Uterus (tissue), 3 donors: ENCODE measurements at regions not wholly inside any gene's neighbourhood (a gene's known extent, or its start where the extent isn't known, plus 50 kb on each side); places are given as distances from the start of the nearest gene placed in this dataset.

Source experiments
- DNase-seq, 2 donors: peaks; one replicate each; pipeline ENCODE4 v3.0.0-alpha.2; 2019 to 2020
- H3K27ac ChIP-seq, 2 donors: fragments of 200-600 bp; sonication (generic); 1 replicate in 1 of 2; 2 replicates in 1 of 2; pipeline ENCODE4 v1.5.1; 2016 to 2018
- H3K27me3 ChIP-seq, 2 donors: fragments of 200-600 bp; sonication (generic); one replicate each; pipeline ENCODE4 v1.5.1; 2018 to 2019; ENCODE audit warnings: control low read depth in 1 of 2
- H3K36me3 ChIP-seq, 2 donors: fragments of 200-600 bp; sonication (generic); one replicate each; pipeline ENCODE4 v1.5.1; 2019; ENCODE audit warnings: control low read depth in 1 of 2
- H3K4me1 ChIP-seq, 2 donors: fragments of 200-600 bp; sonication (generic); one replicate each; pipeline ENCODE4 v1.5.1; 2018 to 2019; ENCODE audit warnings: control low read depth in 1 of 2
- H3K4me3 ChIP-seq, 2 donors: fragments of 200-600 bp; sonication (generic); 1 replicate in 1 of 2; 2 replicates in 1 of 2; pipeline ENCODE4 v1.5.1; 2018 to 2019; ENCODE audit warnings: mild to moderate bottlenecking in 1 of 2
- H3K9me3 ChIP-seq, 2 donors: fragments of 200-600 bp; sonication (generic); one replicate each; pipeline ENCODE4 v1.5.1; 2019; ENCODE audit warnings: control low read depth in 1 of 2
- POLR2A ChIP-seq, 2 donors: fragments of 450-650 bp; IDR thresholded peaks; one replicate each; pipeline ENCODE4 v1.6.1; 2016; ENCODE audit warnings: antibody characterized with exemption in 2 of 2, mild to moderate bottlenecking in 1 of 2, moderate library complexity in 1 of 2
- intact Hi-C: fragments of 100-400 bp; cut with DNase I; formaldehyde crosslinking; loops from one replicate; pipeline ENCODE4 v1.15.1; 2023; ENCODE audit warnings: low total_unique reads
- TF ChIP-seq, protein P1 (sequence below), 4 experiments: fragments of 200-600 bp in 2 of 4; fragments of 450-650 bp in 2 of 4; sonication (generic) in 2 of 4; IDR thresholded peaks; one replicate each; pipeline ENCODE4 v1.5.1; 2016 to 2019; ENCODE audit warnings: antibody characterized with exemption in 4 of 4, mild to moderate bottlenecking in 2 of 4, moderate library complexity in 1 of 4
- donor health status: DM: yes; HTN: yes; CAD: no.

DNA sequence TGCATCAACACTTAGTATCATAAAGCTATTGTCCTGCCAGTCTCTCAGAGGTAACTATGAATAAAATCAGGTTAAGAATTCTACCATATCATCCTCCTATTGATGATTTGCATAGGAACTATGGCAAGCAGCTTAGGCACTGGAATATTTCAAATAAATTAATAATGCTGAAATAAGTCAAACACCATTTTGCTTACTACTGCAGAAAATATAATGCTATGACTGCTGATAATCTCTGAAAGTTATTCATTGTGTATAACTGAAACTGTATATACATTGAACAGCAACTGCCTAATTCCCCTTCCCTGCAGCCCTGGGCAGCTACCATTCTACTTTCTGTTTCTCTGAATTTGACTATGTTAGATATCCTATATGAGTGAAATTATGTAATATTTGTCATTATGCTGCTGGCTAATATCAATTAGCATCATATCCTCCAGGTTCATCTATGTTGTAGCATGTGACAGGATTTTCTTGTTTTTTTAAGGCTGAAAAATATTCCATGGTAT is 318.8 kb upstream of the SGCG start:
- H3K4me3 ChIP-seq = no peak overlapping the region
- no peak for DNase-seq
- no peaks in the 10 kb centered on the region for H3K4me1 ChIP-seq
- H3K9me3 ChIP-seq = no peaks in the 10 kb centered on the region
- intact Hi-C loops = no loop called here
- no peaks in the 10 kb centered on the region for H3K36me3 ChIP-seq
- no peak overlapping the region for H3K27ac ChIP-seq
- TF ChIP-seq, protein P1, sequence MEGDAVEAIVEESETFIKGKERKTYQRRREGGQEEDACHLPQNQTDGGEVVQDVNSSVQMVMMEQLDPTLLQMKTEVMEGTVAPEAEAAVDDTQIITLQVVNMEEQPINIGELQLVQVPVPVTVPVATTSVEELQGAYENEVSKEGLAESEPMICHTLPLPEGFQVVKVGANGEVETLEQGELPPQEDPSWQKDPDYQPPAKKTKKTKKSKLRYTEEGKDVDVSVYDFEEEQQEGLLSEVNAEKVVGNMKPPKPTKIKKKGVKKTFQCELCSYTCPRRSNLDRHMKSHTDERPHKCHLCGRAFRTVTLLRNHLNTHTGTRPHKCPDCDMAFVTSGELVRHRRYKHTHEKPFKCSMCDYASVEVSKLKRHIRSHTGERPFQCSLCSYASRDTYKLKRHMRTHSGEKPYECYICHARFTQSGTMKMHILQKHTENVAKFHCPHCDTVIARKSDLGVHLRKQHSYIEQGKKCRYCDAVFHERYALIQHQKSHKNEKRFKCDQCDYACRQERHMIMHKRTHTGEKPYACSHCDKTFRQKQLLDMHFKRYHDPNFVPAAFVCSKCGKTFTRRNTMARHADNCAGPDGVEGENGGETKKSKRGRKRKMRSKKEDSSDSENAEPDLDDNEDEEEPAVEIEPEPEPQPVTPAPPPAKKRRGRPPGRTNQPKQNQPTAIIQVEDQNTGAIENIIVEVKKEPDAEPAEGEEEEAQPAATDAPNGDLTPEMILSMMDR (IDR thresholded peaks at IDR 0.05) = no peak
- no peak for TF ChIP-seq POLR2A (IDR thresholded peaks at IDR 0.05)
- H3K27me3 ChIP-seq = no peaks in the 10 kb centered on the region

DNA sequence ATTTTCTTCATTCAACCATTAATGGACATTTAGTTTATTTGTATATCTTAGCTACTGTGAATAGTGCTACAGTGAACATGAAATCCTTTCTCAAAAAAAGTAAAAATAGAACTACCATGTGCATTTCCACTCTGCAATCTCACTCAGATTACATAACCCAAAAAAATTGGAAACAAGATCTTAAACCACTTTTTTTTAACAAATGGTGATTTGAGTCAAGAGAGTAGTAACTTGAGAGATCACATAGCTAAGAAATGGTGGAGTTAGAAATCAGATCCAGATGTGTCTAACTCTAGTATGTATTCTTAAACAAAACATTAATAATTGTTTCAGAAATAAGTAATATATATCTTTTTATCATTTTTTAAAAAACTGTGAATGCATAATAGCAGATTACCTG is 318.3 kb upstream of the SGCG start:
- H3K27ac ChIP-seq = no peak overlapping the region
- H3K4me1 ChIP-seq = no peaks in the 10 kb centered on the region
- intact Hi-C loops = no loop called here
- H3K4me3 ChIP-seq = no peak overlapping the region
- no peak for TF ChIP-seq POLR2A (IDR thresholded peaks at IDR 0.05)
- TF ChIP-seq, protein P1 (IDR thresholded peaks at IDR 0.05) = no peak
- no peak for DNase-seq
- no peaks in the 10 kb centered on the region for H3K9me3 ChIP-seq
- no peaks in the 10 kb centered on the region for H3K36me3 ChIP-seq
- no peaks in the 10 kb centered on the region for H3K27me3 ChIP-seq

DNA sequence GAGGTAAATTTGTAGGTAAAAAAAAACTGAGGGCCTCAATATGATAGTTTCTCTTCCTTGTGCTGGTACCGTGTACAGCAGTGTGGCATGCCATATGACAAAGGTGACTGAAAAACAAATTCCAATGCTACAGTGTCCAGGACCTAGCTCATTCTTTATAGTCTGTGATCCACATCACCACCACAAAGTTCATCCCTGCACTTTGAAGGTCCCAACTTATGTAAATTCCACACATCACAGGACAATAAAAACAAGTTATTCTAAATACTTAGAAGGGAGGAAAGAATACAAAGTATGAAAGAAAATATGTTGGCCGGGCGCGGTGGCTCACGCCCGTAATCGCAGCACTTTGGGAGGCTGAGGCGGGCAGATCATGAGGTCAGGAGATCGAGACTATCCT is 314.6 kb upstream of the SGCG start:
- DNase-seq = no peak
- Histone ChIP-seq H3K9me3 (no peaks in the 10 kb centered on the region), H3K4me3 (no peak overlapping the region), H3K27ac (no peak overlapping the region), H3K4me1 (no peaks in the 10 kb centered on the region), H3K27me3 (no peaks in the 10 kb centered on the region), H3K36me3 (no peaks in the 10 kb centered on the region)
- intact Hi-C loops = no loop called here
- TF ChIP-seq POLR2A (IDR thresholded peaks at IDR 0.05) = no peak
- TF ChIP-seq, protein P1 (IDR thresholded peaks at IDR 0.05) = no peak

DNA sequence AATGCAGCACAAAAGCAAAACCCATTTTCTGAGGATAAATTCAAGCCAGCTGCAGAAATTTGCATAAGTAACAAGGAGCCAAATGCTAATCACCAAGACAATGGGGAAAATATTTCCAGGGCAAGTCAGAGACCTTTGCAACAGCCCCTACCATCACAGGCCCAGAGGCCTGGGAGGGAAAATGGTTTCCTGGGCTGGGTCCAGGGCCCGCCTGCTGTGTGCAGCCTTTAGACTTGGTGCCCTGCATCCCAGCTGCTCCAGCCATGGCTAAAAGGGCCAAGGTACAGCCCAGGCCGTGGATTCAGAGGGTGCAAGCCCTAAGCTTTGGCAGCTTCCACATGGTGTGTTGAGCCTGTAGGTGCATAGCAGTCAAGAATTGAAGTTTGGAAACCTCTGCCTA is 309.5 kb upstream of the SGCG start:
- Histone ChIP-seq H3K4me1 (no peaks in the 10 kb centered on the region), H3K36me3 (no peaks in the 10 kb centered on the region), H3K4me3 (no peak overlapping the region), H3K9me3 (no peaks in the 10 kb centered on the region), H3K27me3 (no peaks in the 10 kb centered on the region), H3K27ac (no peak overlapping the region)
- no peak for TF ChIP-seq POLR2A (IDR thresholded peaks at IDR 0.05)
- TF ChIP-seq, protein P1 (IDR thresholded peaks at IDR 0.05) = no peak
- intact Hi-C loops = no loop called here
- no peak for DNase-seq

DNA sequence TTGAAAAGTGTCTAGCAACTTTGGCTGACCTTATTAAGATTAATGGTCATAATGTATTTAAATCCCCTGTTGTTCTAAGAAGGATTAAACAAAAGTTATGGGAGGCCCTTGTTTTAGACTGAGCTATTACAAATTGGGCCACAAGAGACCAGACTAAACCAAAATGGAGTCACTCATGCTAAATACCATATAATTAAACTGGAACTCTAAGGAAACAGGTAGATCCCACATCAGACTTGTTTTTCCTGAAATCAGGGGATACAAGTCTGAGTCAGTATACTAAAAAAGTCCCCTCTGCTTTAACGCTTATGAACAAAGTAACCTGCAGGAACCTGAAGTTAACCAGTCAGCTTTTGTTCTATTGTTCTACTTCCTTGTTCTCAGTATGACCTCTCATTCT is 305.9 kb upstream of the SGCG start:
- Histone ChIP-seq H3K4me3 (no peak overlapping the region), H3K27ac (no peak overlapping the region), H3K27me3 (no peaks in the 10 kb centered on the region), H3K4me1 (no peaks in the 10 kb centered on the region), H3K36me3 (no peaks in the 10 kb centered on the region), H3K9me3 (no peaks in the 10 kb centered on the region)
- TF ChIP-seq POLR2A (IDR thresholded peaks at IDR 0.05) = no peak
- TF ChIP-seq, protein P1 (IDR thresholded peaks at IDR 0.05) = no peak
- no peak for DNase-seq
- intact Hi-C loops = no loop called here
